GM12878 (cell line): ENCODE measurements at regions not wholly inside any gene's neighbourhood (a gene's known extent, or its start where the extent isn't known, plus 50 kb on each side); places are given as distances from the start of the nearest gene placed in this dataset.

Source experiments
- ATAC-seq: fragments of 200-7000 bp; cut with Tn5 transposase; 3 replicates; pipeline ENCODE4 v1.9.1; 2020; ENCODE audit warnings: mild to moderate bottlenecking, moderate library complexity
- BruUV-seq: library from RNA; stranded (reverse); fragments of 400-500 nt; replicated peaks from 2 replicates; lab custom pipeline; 2021; lab: Mats Ljungman, UMichigan
- CTCF ChIA-PET: fragments of 300-600 bp; sonication (Branson Sonifier 250); formaldehyde crosslinking; extraction: SDS; loops from one replicate; lab custom pipeline; 2021; ENCODE audit warnings: inconsistent platforms; lab: Yijun Ruan, JAX
- POLR2A ChIA-PET: fragments of 350-600 bp; formaldehyde crosslinking; extraction: SDS; loops from one replicate; lab custom pipeline; 2021; ENCODE audit warnings: inconsistent platforms; lab: Charles Lee
- RAD21 ChIA-PET: fragments of 300-600 bp; sonication (Branson Sonifier 250); formaldehyde crosslinking; loops from one replicate; lab custom pipeline; 2023; ENCODE audit warnings: antibody characterized with exemption; ENCODE audit not compliant: unreplicated experiment; lab: Charles Lee
- SMC1A ChIA-PET: fragments of 300-600 bp; sonication (Branson Sonifier 250); formaldehyde crosslinking; loops from one replicate; lab custom pipeline; 2023; ENCODE audit not compliant: unreplicated experiment, uncharacterized antibody; lab: Charles Lee
- DNase-seq: peaks from one replicate; pipeline ENCODE4 v3.0.0-alpha.2; 2011; ENCODE audit warnings: low read depth, low spot score
- FAIRE-seq: peaks from 3 replicates; lab custom pipeline; 2011; peaks lifted over from hg19 to GRCh38; lab: Jason Lieb, UNC
- H2AFZ ChIP-seq: 2 replicates; pipeline ENCODE4 v1.6.0; 2011; ENCODE audit warnings: low read depth, low read length, control low read depth; ENCODE audit not compliant: control insufficient read depth
- H3K27ac ChIP-seq: 2 replicates; pipeline ENCODE4 v1.5.1; 2011; ENCODE audit warnings: control low read depth; ENCODE audit not compliant: control insufficient read depth, insufficient read depth
- H3K27me3 ChIP-seq, 2 experiments: replicated peaks in 1 of 2; 2 replicates each; pipeline versions ENCODE4 v1.6.0 to v1.6.1; 2011; ENCODE audit warnings: low read length in 1 of 2; ENCODE audit not compliant: control insufficient read depth in 2 of 2, insufficient read depth in 2 of 2
- H3K36me3 ChIP-seq, 2 experiments: 2 replicates each; pipeline ENCODE4 v1.5.1; 2011; ENCODE audit warnings: low read length in 1 of 2; ENCODE audit not compliant: control insufficient read depth in 2 of 2, insufficient read depth in 2 of 2
- H3K4me1 ChIP-seq: 2 replicates; pipeline ENCODE4 v1.6.1; 2011; ENCODE audit warnings: mild to moderate bottlenecking, low read length, moderate library complexity, mixed read lengths; ENCODE audit not compliant: control insufficient read depth, insufficient read depth
- H3K4me2 ChIP-seq: 2 replicates; pipeline ENCODE4 v1.6.0; 2011; ENCODE audit warnings: control low read depth; ENCODE audit not compliant: control insufficient read depth, insufficient read depth
- H3K4me3 ChIP-seq: fragments of 200-600 bp; sonication (generic); 2 replicates; pipeline ENCODE4 v1.5.1; 2016
- H3K79me2 ChIP-seq: 2 replicates; pipeline ENCODE4 v1.6.0; 2011; ENCODE audit warnings: low read length; ENCODE audit not compliant: control insufficient read depth, insufficient read depth
- H3K9ac ChIP-seq: 2 replicates; pipeline ENCODE4 v1.8.0; 2011; ENCODE audit warnings: low read length, control low read depth, mixed read lengths; ENCODE audit not compliant: control insufficient read depth, insufficient read depth
- H3K9me3 ChIP-seq: replicated peaks from 3 replicates; pipeline ENCODE4 v1.5.1; 2011; ENCODE audit warnings: mild to moderate bottlenecking, low read length; ENCODE audit not compliant: control insufficient read depth, insufficient read depth
- H4K20me1 ChIP-seq: 2 replicates; pipeline ENCODE4 v1.6.0; 2011; ENCODE audit not compliant: control insufficient read depth, insufficient read depth
- ASH2L ChIP-seq: fragments of 300-600, 200-600 bp; sonication (generic); IDR thresholded peaks from 2 replicates; pipeline ENCODE4 v1.6.1; 2017; ENCODE audit warnings: low read depth, mild to moderate bottlenecking, borderline replicate concordance
- ATF2 ChIP-seq: IDR thresholded peaks from 2 replicates; pipeline ENCODE4 v1.6.1; 2012; ENCODE audit warnings: low read length, inconsistent platforms
- CBX5 ChIP-seq: sonication (generic); IDR thresholded peaks from 2 replicates; pipeline ENCODE4 v1.6.1; 2016; ENCODE audit warnings: low read depth, moderate library complexity, mild to moderate bottlenecking, inconsistent platforms
- CHD4 ChIP-seq: fragments of 200-600 bp; sonication (generic); IDR thresholded peaks from 2 replicates; pipeline ENCODE4 v1.6.1; 2016; ENCODE audit warnings: mild to moderate bottlenecking
- CUX1 ChIP-seq: IDR thresholded peaks from 2 replicates; pipeline ENCODE4 v1.6.1; 2012; ENCODE audit warnings: improper control_type of control experiment, low read depth, low read length; ENCODE audit not compliant: insufficient replicate concordance
- JUND ChIP-seq: IDR thresholded peaks from 2 replicates; pipeline ENCODE4 v1.6.1; 2012; ENCODE audit warnings: low read depth, mild to moderate bottlenecking, low read length, improper control_type of control experiment, moderate library complexity
- KDM1A ChIP-seq: fragments of 200-600 bp; sonication (generic); IDR thresholded peaks from 2 replicates; pipeline ENCODE4 v1.6.1; 2016; ENCODE audit warnings: borderline replicate concordance
- RAD21 ChIP-seq: IDR thresholded peaks from 2 replicates; pipeline ENCODE4 v1.6.1; 2011; ENCODE audit warnings: mild to moderate bottlenecking, low read depth, low read length, moderate library complexity; ENCODE audit not compliant: insufficient read depth
- REST ChIP-seq: IDR thresholded peaks from 2 replicates; pipeline ENCODE4 v1.6.1; 2012; ENCODE audit warnings: mild to moderate bottlenecking, low read depth, low read length
- TARDBP ChIP-seq: IDR thresholded peaks from 2 replicates; pipeline ENCODE4 v1.6.1; 2016; ENCODE audit warnings: borderline replicate concordance
- ZSCAN29 ChIP-seq: fragments of 450-650 bp; IDR thresholded peaks from 2 replicates; pipeline ENCODE4 v1.6.1; 2017; ENCODE audit warnings: mild to moderate bottlenecking, moderate library complexity
- WGBS: methylation state at CpG from one replicate; pipeline ENCODE4 v1.1.6; 2016; ENCODE audit warnings: low lambda C conversion rate; ENCODE audit not compliant: insufficient replicate concordance, insufficient coverage; ENCODE audit errors: missing lambda C conversion rate; 5-methylcytosine and 5-hydroxymethylcytosine counted together
- in situ Hi-C: fragments of 300-500 bp; cut with MboI; formaldehyde crosslinking; loops from 9 replicates; pipeline ENCODE4 v1.14.3; 2018; ENCODE audit warnings: mixed read lengths
- intact Hi-C: fragments of 100-400 bp; cut with micrococcal nuclease; formaldehyde crosslinking; loops from one replicate; pipeline ENCODE4 v1.14.2; 2022; ENCODE audit not compliant: unreplicated experiment

GRCh38 chr10:33841678-33842077 lies 507.2 kb upstream of the NRP1 start:
- no peaks in the 10 kb centered on the region for H3K79me2 ChIP-seq
- no peak overlapping the region for H2AFZ ChIP-seq
- ChIA-PET POLR2A (no interaction called here), RAD21 (no interaction called here), SMC1A (interaction anchor here (0.8 to 1.4 kb wide), 2 partner anchors 30 to 230 kb away, joined by 3 read pairs; no protein-coding TSS in a partner anchor), CTCF (no interaction called here)
- 21% methylated on average over 2 of the region's 2 CpGs for WGBS
- no peak overlapping the region for H3K9ac ChIP-seq
- H3K4me3 ChIP-seq: no peak overlapping the region
- no peak overlapping the region for H3K27ac ChIP-seq
- H3K4me1 ChIP-seq: no peaks in the 10 kb centered on the region
- ATAC-seq: no peak
- intact Hi-C loops (no loop called here), in situ Hi-C loops (no loop called here)
- no peaks in the 10 kb centered on the region for H3K36me3 ChIP-seq
- no peak for DNase-seq
- no TSS peak for BruUV-seq
- H3K27me3 ChIP-seq: no peaks in the 10 kb centered on the region
- no peaks in the 10 kb centered on the region for H3K9me3 ChIP-seq
- H3K4me2 ChIP-seq: no peak overlapping the region
- no peak for TF ChIP-seq CHD4
- TF ChIP-seq JUND: no peak
- TF ChIP-seq CUX1: no peak
- TF ChIP-seq TARDBP: no peak
- no peak for TF ChIP-seq CBX5
- TF ChIP-seq ASH2L: no peak
- TF ChIP-seq ATF2: no peak
- TF ChIP-seq RAD21: no peak
- no peak for TF ChIP-seq REST
- TF ChIP-seq ZSCAN29: no peak
- no peak for TF ChIP-seq KDM1A
- TF ChIP-seq, all 136 proteins: peak for 0
- FAIRE-seq: no peak
- no peaks in the 10 kb centered on the region for H4K20me1 ChIP-seq
